Glutamatergic neuron (in vitro differentiated cells): ENCODE measurements at regions not wholly inside any gene's neighbourhood (a gene's known extent, or its start where the extent isn't known, plus 50 kb on each side); places are given as distances from the start of the nearest gene placed in this dataset.

Experiments used
- DNase-seq: peaks from one replicate; pipeline ENCODE4 v3.0.0; 2022
- H3K27ac Mint-ChIP-seq: one replicate; pipeline ENCODE4 v1.8.0; 2020; ENCODE audit warnings: mild to moderate bottlenecking, mixed read lengths, inconsistent platforms; ENCODE audit not compliant: unreplicated experiment
- H3K27me3 Mint-ChIP-seq: one replicate; pipeline ENCODE4 v1.8.0; 2020; ENCODE audit warnings: mild to moderate bottlenecking, moderate library complexity, mixed read lengths, inconsistent platforms; ENCODE audit not compliant: unreplicated experiment
- H3K36me3 Mint-ChIP-seq: one replicate; pipeline ENCODE4 v1.8.0; 2020; ENCODE audit warnings: mild to moderate bottlenecking, mixed read lengths, inconsistent platforms; ENCODE audit not compliant: unreplicated experiment
- H3K4me1 Mint-ChIP-seq: one replicate; pipeline ENCODE4 v1.8.0; 2020; ENCODE audit warnings: mild to moderate bottlenecking, low read depth, mixed read lengths, inconsistent platforms; ENCODE audit not compliant: unreplicated experiment
- H3K4me3 Mint-ChIP-seq: one replicate; pipeline ENCODE4 v1.8.0; 2020; ENCODE audit warnings: mild to moderate bottlenecking, mixed read lengths, inconsistent platforms; ENCODE audit not compliant: unreplicated experiment
- H3K9me3 Mint-ChIP-seq: one replicate; pipeline ENCODE4 v1.8.0; 2020; ENCODE audit warnings: mild to moderate bottlenecking, moderate library complexity, mixed read lengths, inconsistent platforms; ENCODE audit not compliant: unreplicated experiment
- TF ChIP-seq, protein P1 (sequence below): fragments of 200-600 bp; sonication (generic); IDR thresholded peaks from one replicate; pipeline ENCODE4 v1.5.0; 2021; ENCODE audit not compliant: partially characterized antibody, unreplicated experiment

DNA sequence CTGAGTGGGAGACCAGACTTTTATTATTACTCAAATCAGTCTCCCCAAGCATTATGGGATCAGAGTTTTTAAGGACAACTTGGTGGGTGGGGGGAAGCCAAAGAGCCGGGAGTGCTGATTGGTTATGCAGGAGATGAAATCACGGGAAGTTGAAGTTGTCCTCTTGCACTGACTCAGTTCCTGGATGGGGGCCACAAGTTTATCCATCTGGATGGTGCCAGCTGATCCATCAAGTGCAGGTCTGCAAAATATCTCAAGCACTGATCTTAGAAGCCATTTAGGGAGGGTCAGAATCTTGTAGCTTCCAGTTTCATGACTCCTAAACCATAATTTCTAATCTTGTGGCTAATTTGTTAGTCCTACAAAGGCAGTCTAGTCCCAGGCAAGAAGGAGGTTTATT, 53.5 kb upstream of the LMO1 start:
- Mint-ChIP-seq H3K27me3 (peaks cover 8% of the 10 kb centered on the region), H3K9me3 (peaks cover 3% of the 10 kb centered on the region), H3K36me3 (no peaks in the 10 kb centered on the region), H3K4me1 (peaks cover 15% of the 10 kb centered on the region), H3K4me3 (no peak overlapping the region), H3K27ac (no peak overlapping the region)
- TF ChIP-seq, protein P1, sequence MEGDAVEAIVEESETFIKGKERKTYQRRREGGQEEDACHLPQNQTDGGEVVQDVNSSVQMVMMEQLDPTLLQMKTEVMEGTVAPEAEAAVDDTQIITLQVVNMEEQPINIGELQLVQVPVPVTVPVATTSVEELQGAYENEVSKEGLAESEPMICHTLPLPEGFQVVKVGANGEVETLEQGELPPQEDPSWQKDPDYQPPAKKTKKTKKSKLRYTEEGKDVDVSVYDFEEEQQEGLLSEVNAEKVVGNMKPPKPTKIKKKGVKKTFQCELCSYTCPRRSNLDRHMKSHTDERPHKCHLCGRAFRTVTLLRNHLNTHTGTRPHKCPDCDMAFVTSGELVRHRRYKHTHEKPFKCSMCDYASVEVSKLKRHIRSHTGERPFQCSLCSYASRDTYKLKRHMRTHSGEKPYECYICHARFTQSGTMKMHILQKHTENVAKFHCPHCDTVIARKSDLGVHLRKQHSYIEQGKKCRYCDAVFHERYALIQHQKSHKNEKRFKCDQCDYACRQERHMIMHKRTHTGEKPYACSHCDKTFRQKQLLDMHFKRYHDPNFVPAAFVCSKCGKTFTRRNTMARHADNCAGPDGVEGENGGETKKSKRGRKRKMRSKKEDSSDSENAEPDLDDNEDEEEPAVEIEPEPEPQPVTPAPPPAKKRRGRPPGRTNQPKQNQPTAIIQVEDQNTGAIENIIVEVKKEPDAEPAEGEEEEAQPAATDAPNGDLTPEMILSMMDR: no peak
- no peak for DNase-seq

DNA sequence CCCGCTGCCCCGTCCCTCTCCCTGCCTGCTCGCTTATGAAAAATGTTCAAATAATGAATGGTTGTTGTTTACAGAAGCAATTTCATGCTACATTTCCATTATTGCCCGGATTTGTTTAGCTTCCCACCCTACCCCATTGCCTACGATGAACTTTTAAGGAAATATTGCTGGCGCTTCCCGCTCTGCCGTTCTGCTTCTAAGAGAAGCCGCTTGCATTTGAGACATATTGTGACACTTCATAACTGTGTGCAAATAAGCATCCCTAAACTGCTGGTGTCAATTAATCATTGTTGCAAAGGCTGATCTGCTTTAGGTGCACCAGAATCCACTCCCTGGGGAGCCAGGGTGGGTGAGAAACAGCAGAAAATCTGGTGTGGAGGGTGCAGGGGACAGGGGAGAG, 52.3 kb upstream of the LMO1 start:
- TF ChIP-seq, protein P1: no peak
- DNase-seq: no peak
- Mint-ChIP-seq H3K4me3 (no peak overlapping the region), H3K27me3 (peaks cover 6% of the 10 kb centered on the region), H3K9me3 (peaks cover 5% of the 10 kb centered on the region), H3K36me3 (no peaks in the 10 kb centered on the region), H3K27ac (no peak overlapping the region), H3K4me1 (peaks cover 15% of the 10 kb centered on the region)

DNA sequence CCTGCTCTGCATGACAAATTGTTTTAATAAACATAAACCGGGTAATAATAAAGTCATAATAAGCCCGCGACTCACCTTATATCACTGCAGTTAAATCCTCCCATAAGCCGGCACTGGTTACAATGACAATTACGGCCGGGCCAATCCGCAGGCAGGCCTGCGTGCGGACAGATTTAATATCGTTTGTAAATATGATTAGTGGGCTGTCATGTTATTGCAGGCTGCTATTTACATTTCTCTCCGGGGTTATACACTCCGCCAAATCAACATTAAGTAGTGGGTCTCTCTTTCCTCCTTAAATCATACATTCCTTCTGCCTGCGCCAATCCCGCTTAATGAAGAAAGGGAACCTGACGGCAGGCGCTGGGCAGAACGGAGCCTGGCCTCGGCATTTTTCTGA, 51.8 kb upstream of the LMO1 start:
- DNase-seq: no peak
- no peak overlapping the region for H3K4me3 Mint-ChIP-seq
- peaks cover 15% of the 10 kb centered on the region for H3K4me1 Mint-ChIP-seq

DNA sequence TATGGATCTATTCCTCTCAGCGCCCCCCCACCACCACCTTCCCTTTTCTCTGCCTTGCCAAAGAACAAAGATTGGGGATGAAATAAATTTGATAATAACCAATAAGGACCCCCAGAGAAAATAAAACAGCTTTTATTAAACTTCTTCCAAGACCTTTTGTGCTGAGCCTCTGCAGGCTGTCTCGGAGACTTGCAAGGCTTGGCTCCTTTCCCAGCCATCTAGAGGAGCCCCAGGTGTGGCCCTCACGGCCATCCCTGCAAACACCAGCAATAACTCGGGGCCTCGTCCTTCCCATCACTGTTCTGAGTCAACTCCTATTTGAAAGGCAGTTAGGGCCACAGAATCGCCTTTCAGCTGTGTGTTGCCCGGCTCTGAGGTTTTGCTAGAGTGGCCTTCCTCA, 51.2 kb upstream of the LMO1 start:
- TF ChIP-seq, protein P1: no peak
- Mint-ChIP-seq H3K9me3 (peaks cover 3% of the 10 kb centered on the region), H3K4me3 (no peak overlapping the region), H3K4me1 (peaks cover 15% of the 10 kb centered on the region), H3K36me3 (no peaks in the 10 kb centered on the region), H3K27me3 (peaks cover 6% of the 10 kb centered on the region), H3K27ac (no peak overlapping the region)
- DNase-seq: no peak

More for the DNA sequence above, 51.8 kb upstream of the LMO1 start:
- Mint-ChIP-seq H3K27me3 (peaks cover 6% of the 10 kb centered on the region), H3K36me3 (no peaks in the 10 kb centered on the region), H3K9me3 (peaks cover 5% of the 10 kb centered on the region), H3K27ac (no peak overlapping the region)
- TF ChIP-seq, protein P1: no peak

DNA sequence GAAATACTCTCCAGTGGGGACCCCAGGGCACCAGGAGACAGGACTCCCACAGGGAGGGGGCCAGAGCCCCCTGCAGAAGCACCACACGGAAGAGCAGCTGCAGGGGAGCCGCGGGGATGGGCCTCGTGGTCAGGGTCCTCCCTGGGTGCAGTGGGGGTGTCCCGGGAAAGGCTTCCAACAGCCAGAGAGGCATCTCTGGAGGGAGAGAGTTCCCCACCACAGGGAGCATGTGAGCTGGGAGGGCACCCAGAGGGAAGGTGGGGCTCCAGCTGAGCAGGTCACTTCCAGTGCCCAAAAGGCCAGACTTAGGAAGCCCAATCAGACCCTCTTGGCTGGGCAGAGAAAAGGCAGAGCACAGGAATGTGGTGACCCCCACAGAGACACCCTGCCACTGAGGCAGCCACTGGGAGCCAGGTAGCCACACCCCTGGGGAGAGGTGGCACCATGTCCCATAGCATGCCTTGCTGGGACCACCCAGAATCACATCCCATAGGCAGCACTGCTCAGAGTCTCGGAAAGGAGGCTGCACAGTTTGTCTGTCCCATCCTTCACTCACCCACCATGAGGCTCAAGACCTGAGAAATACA, 49.9 kb upstream of the LMO1 start:
- H3K27me3 Mint-ChIP-seq: peaks cover 10% of the 10 kb centered on the region
- H3K4me1 Mint-ChIP-seq: peaks cover 13% of the 10 kb centered on the region
- H3K9me3 Mint-ChIP-seq: peaks cover 3% of the 10 kb centered on the region
- no peak for DNase-seq
- H3K27ac Mint-ChIP-seq: no peak overlapping the region
- no peak overlapping the region for H3K4me3 Mint-ChIP-seq
- TF ChIP-seq, protein P1: no peak
- no peaks in the 10 kb centered on the region for H3K36me3 Mint-ChIP-seq
